ENCODE measurements at regions not wholly inside any gene's neighbourhood (a gene's known extent, or its start where the extent isn't known, plus 50 kb on each side); places are given as distances from the start of the nearest gene placed in this dataset.

DNA sequence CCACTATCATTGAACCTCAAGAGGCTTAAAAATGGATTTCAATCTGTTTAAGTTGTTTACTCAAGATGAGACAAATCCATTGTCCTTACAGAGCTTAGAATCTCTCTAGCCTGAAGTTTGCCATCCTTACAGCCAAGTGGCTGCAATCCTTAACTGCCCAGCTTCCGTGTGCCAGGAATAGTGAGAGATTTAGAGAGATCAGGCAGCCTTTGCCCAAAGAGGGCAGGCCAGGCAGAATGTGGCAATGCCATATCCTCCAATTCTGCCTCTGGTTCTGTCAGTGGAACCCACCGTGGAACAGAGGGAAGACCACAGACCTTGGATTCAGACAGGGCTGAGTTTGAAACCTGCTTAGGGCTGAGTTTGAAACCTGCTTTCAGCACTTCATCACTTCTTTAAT lies 374.3 kb downstream of the VPS13C start:
- Histone ChIP-seq H3K9me3 (ENCODE audit: low read length) (no peaks in the 10 kb centered on the region), H3K4me1 (ENCODE audit: insufficient read depth, low read length) (no peaks in the 10 kb centered on the region), H3K27me3 (ENCODE audit: insufficient read depth, low read length, poor library complexity, severe bottlenecking) (peaks cover 2% of the 10 kb centered on the region), H3K4me3 (ENCODE audit: low read length) (no peak overlapping the region), H3K27ac (ENCODE audit: low read depth, low read length) (no peak overlapping the region), H3K36me3 (ENCODE audit: insufficient read depth, low read length) (no peaks in the 10 kb centered on the region)
- POLR2A ChIA-PET: no interaction called here
- Mint-ChIP-seq H3K27me3 (peaks cover 3 to 18% of the 10 kb centered on the region in 2 donors), H3K36me3 (peaks cover 0 to under 1% (median 0%) of the 10 kb centered on the region in 3 donors), H3K4me3 (no peak overlapping the region), H3K27ac (no peak overlapping the region), H3K9me3 (no peaks in the 10 kb centered on the region), H3K4me1 (no peaks in the 10 kb centered on the region)
- CTCF ChIA-PET: no interaction called here
- DNase-seq: no peak

GRCh38 chr15:61685534-61685933 lies 374.7 kb downstream of the VPS13C start:
- no peaks in the 10 kb centered on the region for H3K4me1 ChIP-seq (ENCODE audit: insufficient read depth, low read length)
- Mint-ChIP-seq H3K9me3 (no peaks in the 10 kb centered on the region), H3K4me1 (no peaks in the 10 kb centered on the region), H3K27me3 (peaks cover 4 to 18% of the 10 kb centered on the region in 2 donors), H3K27ac (no peak overlapping the region), H3K36me3 (peaks cover 0 to 1% (median 0%) of the 10 kb centered on the region in 3 donors), H3K4me3 (no peak overlapping the region)
- DNase-seq: no peak
- H3K27ac ChIP-seq (ENCODE audit: low read depth, low read length): no peak overlapping the region
- ChIA-PET POLR2A (no interaction called here), CTCF (no interaction called here)
- no peaks in the 10 kb centered on the region for H3K9me3 ChIP-seq (ENCODE audit: low read length)
- H3K36me3 ChIP-seq (ENCODE audit: insufficient read depth, low read length): no peaks in the 10 kb centered on the region
- H3K27me3 ChIP-seq (ENCODE audit: insufficient read depth, low read length, poor library complexity, severe bottlenecking): peaks cover 4% of the 10 kb centered on the region
- no peak overlapping the region for H3K4me3 ChIP-seq (ENCODE audit: low read length)

- H3K36me3 Mint-ChIP-seq: peaks cover 0 to 1% (median 0%) of the 10 kb centered on the region in 3 donors
- Histone ChIP-seq H3K4me1 (ENCODE audit: insufficient read depth, low read length) (no peaks in the 10 kb centered on the region), H3K9me3 (ENCODE audit: low read length) (no peaks in the 10 kb centered on the region), H3K27me3 (ENCODE audit: insufficient read depth, low read length, poor library complexity, severe bottlenecking) (peaks cover 4% of the 10 kb centered on the region), H3K36me3 (ENCODE audit: insufficient read depth, low read length) (no peaks in the 10 kb centered on the region), H3K27ac (ENCODE audit: low read depth, low read length) (no peak overlapping the region), H3K4me3 (ENCODE audit: low read length) (no peak overlapping the region)
- ChIA-PET POLR2A (no interaction called here), CTCF (no interaction called here)
- H3K9me3 Mint-ChIP-seq: no peaks in the 10 kb centered on the region
- no peaks in the 10 kb centered on the region for H3K4me1 Mint-ChIP-seq
- H3K4me3 Mint-ChIP-seq: no peak overlapping the region
- peaks cover 4 to 18% of the 10 kb centered on the region in 2 donors for H3K27me3 Mint-ChIP-seq
- DNase-seq: no peak
- H3K27ac Mint-ChIP-seq: no peak overlapping the region
These were observed 375.3 kb downstream of the VPS13C start for GRCh38 chr15:61684749-61685467.

DNA sequence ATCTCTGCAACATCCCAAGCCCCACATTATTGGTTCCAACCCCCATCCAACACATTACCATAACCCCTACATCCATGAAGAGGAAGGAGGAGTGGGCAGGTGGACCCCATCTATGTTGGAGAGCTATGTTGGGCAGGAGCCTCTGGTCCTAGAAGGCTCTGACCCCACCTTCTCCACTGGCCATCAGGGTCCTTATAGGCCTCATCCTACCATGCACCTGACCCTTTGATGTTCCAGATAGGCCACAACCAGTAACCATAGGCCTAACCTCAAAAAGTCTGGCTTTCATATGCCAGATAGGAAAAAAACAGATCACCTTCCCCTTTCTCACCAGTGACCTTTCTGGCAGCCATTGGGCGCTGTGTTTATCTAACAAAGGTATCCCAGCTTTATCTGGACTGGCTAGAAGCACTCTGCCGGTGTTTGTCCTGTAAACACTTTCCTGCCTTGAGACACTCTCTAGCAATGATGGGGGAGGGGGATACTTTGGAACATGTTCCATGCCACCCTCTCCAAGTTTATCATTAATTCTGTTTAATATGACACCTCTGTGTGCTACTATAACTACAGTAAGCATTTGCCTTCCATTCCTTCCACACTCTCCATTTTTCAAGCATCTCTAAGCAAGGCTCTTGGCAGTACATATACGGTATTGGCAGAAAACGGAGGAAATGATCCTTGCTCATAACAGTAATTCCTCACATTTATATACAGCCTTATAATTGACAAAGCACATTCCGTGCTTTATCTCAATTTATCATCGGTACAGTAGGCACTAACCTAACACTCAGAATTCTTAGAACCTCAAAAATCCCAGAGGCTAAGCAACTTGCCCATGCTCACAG lies 377.1 kb downstream of the VPS13C start:
- Mint-ChIP-seq H3K36me3 (peaks cover 0 to 1% (median 0%) of the 10 kb centered on the region in 3 donors), H3K4me1 (no peaks in the 10 kb centered on the region), H3K9me3 (peaks cover 0 to 4% (median 1%) of the 10 kb centered on the region in 5 donors), H3K4me3 (no peak overlapping the region), H3K27ac (no peak overlapping the region), H3K27me3 (peaks cover 4 to 17% of the 10 kb centered on the region in 2 donors)
- no peaks in the 10 kb centered on the region for H3K36me3 ChIP-seq (ENCODE audit: insufficient read depth, low read length)
- POLR2A ChIA-PET: no interaction called here
- no peaks in the 10 kb centered on the region for H3K4me1 ChIP-seq (ENCODE audit: insufficient read depth, low read length)
- no peaks in the 10 kb centered on the region for H3K9me3 ChIP-seq (ENCODE audit: low read length)
- peaks cover 4% of the 10 kb centered on the region for H3K27me3 ChIP-seq (ENCODE audit: insufficient read depth, low read length, poor library complexity, severe bottlenecking)
- DNase-seq: no peak
- CTCF ChIA-PET: no interaction called here
- H3K4me3 ChIP-seq (ENCODE audit: low read length): no peak overlapping the region
- H3K27ac ChIP-seq (ENCODE audit: low read depth, low read length): no peak overlapping the region

DNA sequence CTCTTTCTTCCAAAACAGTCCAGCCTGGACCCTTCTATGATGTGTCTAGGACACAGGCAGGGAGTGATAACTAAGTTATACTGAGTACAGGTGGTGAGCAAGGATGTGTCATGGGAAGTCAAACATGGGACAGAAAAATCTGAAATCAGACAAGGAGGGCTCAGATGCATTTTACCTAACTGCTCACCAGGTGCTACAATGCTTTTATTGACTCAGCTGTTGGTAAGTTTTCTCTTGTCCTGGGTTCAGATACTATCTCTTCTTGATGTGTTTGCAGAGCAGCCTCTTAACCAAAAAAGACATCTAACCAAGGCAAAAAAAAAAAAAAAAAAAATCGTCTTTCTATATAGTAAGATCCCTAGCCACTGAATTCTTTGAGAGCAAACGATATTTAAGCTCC lies 378.6 kb downstream of the VPS13C start:
- Histone ChIP-seq H3K9me3 (ENCODE audit: low read length) (no peaks in the 10 kb centered on the region), H3K4me1 (ENCODE audit: insufficient read depth, low read length) (no peaks in the 10 kb centered on the region), H3K27ac (ENCODE audit: low read depth, low read length) (no peak overlapping the region), H3K36me3 (ENCODE audit: insufficient read depth, low read length) (no peaks in the 10 kb centered on the region), H3K27me3 (ENCODE audit: insufficient read depth, low read length, poor library complexity, severe bottlenecking) (peaks cover 4% of the 10 kb centered on the region), H3K4me3 (ENCODE audit: low read length) (no peak overlapping the region)
- Mint-ChIP-seq H3K9me3 (peaks cover 0 to 10% (median 3%) of the 10 kb centered on the region in 5 donors), H3K27me3 (peaks cover 4 to 17% of the 10 kb centered on the region in 2 donors), H3K27ac (no peak overlapping the region), H3K4me3 (no peak overlapping the region), H3K36me3 (peaks cover 0 to 1% (median 0%) of the 10 kb centered on the region in 3 donors), H3K4me1 (no peaks in the 10 kb centered on the region)
- ChIA-PET POLR2A (no interaction called here), CTCF (no interaction called here)
- no peak for DNase-seq

- no peak overlapping the region for H3K4me3 Mint-ChIP-seq
- H3K36me3 ChIP-seq (ENCODE audit: insufficient read depth, low read length): no peaks in the 10 kb centered on the region
- H3K27me3 ChIP-seq (ENCODE audit: insufficient read depth, low read length, poor library complexity, severe bottlenecking): peaks cover 4% of the 10 kb centered on the region
- no peak overlapping the region for H3K4me3 ChIP-seq (ENCODE audit: low read length)
- DNase-seq: no peak
- ChIA-PET CTCF (no interaction called here), POLR2A (no interaction called here)
- H3K4me1 Mint-ChIP-seq: no peaks in the 10 kb centered on the region
- no peak overlapping the region for H3K27ac Mint-ChIP-seq
- no peak overlapping the region for H3K27ac ChIP-seq (ENCODE audit: low read depth, low read length)
- peaks cover 0 to 1% (median 0%) of the 10 kb centered on the region in 3 donors for H3K36me3 Mint-ChIP-seq
- peaks cover 4 to 19% of the 10 kb centered on the region in 2 donors for H3K27me3 Mint-ChIP-seq
- peaks cover 0 to 11% (median 3%) of the 10 kb centered on the region in 5 donors for H3K9me3 Mint-ChIP-seq
- H3K4me1 ChIP-seq (ENCODE audit: insufficient read depth, low read length): no peaks in the 10 kb centered on the region
- no peaks in the 10 kb centered on the region for H3K9me3 ChIP-seq (ENCODE audit: low read length)
These were observed 379.2 kb downstream of the VPS13C start for GRCh38 chr15:61681038-61681418.

DNA sequence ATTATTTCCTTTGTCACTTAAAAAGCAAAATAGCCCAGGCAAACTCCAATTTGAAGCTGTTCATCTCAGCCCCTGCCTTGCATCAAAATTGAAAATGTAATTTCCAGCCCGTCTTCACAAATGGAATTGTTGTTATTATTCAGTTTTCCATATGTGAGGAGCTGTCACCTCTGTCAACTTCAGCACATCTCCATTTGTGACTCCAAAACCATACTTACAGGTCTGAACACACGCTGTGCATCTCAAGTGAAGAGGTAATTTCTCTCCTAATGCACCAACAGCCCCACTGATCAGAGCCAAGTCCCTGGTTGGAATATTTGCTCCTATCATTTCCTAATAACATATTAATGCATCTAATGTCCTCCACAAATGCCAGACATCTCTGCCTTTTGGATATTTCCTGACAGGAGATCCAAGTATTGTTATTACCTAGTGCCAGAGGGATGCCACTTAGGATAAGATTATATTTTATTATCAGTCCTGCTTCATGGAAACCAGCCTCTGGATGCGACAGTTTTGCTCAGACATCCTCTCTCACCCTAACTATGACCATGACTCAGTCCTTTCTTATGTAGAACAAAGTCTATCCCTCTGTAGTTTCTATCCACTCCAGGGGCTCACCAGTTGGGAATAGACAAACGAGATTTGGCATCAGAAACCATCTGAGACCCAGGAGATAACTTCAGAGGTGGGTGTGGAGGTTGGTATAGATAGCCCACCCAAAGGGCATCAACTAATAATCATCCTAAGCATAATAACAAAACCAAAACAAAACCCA lies 379.8 kb downstream of the VPS13C start:
- no peak for DNase-seq
- H3K36me3 ChIP-seq (ENCODE audit: insufficient read depth, low read length): no peaks in the 10 kb centered on the region
- H3K9me3 Mint-ChIP-seq: peaks cover 0 to 11% (median 3%) of the 10 kb centered on the region in 5 donors
- peaks cover 0 to 1% (median 0%) of the 10 kb centered on the region in 3 donors for H3K36me3 Mint-ChIP-seq
- ChIA-PET CTCF (no interaction called here), POLR2A (no interaction called here)
- no peak overlapping the region for H3K4me3 Mint-ChIP-seq
- peaks cover 4% of the 10 kb centered on the region for H3K27me3 ChIP-seq (ENCODE audit: insufficient read depth, low read length, poor library complexity, severe bottlenecking)
- H3K27me3 Mint-ChIP-seq: peaks cover 3 to 19% of the 10 kb centered on the region in 2 donors
- H3K4me1 Mint-ChIP-seq: no peaks in the 10 kb centered on the region
- no peaks in the 10 kb centered on the region for H3K4me1 ChIP-seq (ENCODE audit: insufficient read depth, low read length)
- no peak overlapping the region for H3K27ac ChIP-seq (ENCODE audit: low read depth, low read length)
- H3K27ac Mint-ChIP-seq: no peak overlapping the region
- H3K9me3 ChIP-seq (ENCODE audit: low read length): no peaks in the 10 kb centered on the region
- H3K4me3 ChIP-seq (ENCODE audit: low read length): no peak overlapping the region

DNA sequence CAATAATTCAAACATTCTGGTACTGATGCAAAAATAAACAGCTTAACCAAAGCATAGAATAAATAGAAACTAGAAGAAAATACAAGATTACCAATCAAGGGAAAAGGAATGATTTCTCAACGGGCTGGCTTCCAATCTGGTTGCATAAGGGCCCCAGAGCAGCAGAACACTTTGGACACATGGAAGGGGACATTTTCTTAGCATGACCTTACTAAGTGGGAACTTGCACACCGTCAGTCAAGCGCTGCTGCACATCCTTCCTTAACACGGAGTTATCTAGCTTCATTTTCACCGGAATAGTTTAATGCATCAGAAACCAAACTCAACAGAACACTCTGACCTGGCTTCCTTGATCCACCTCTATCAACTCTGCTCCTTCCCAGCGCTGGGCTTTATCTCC lies 388.5 kb downstream of the VPS13C start:
- Histone ChIP-seq H3K27ac (ENCODE audit: low read depth, low read length) (no peak overlapping the region), H3K36me3 (ENCODE audit: insufficient read depth, low read length) (no peaks in the 10 kb centered on the region), H3K4me3 (ENCODE audit: low read length) (no peak overlapping the region), H3K27me3 (ENCODE audit: insufficient read depth, low read length, poor library complexity, severe bottlenecking) (no peaks in the 10 kb centered on the region), H3K9me3 (ENCODE audit: low read length) (no peaks in the 10 kb centered on the region), H3K4me1 (ENCODE audit: insufficient read depth, low read length) (no peaks in the 10 kb centered on the region)
- H3K9me3 Mint-ChIP-seq: peaks cover 0 to 2% (median 0%) of the 10 kb centered on the region in 5 donors
- H3K36me3 Mint-ChIP-seq: peaks cover 0 to 3% (median 0%) of the 10 kb centered on the region in 3 donors
- no peak overlapping the region for H3K4me3 Mint-ChIP-seq
- no peaks in the 10 kb centered on the region for H3K4me1 Mint-ChIP-seq
- DNase-seq: no peak
- POLR2A ChIA-PET: no interaction called here
- H3K27me3 Mint-ChIP-seq: peaks cover 3 to 12% of the 10 kb centered on the region in 2 donors
- CTCF ChIA-PET: no interaction called here
- H3K27ac Mint-ChIP-seq: no peak overlapping the region
